HepG2 (cell line): ENCODE measurements at regions not wholly inside any gene's neighbourhood (a gene's known extent, or its start where the extent isn't known, plus 50 kb on each side); places are given as distances from the start of the nearest gene placed in this dataset.

ENCODE experiments used
- ATAC-seq: fragments of 200-7000 bp; cut with Tn5 transposase; 3 replicates; pipeline ENCODE4 v1.9.1; 2020; ENCODE audit warnings: mild to moderate bottlenecking, moderate library complexity
- BruUV-seq: library from RNA; stranded (reverse); fragments of 400-500 nt; replicated peaks from 2 replicates; lab custom pipeline; 2021; lab: Mats Ljungman, UMichigan
- CTCF ChIA-PET: fragments of 300-600 bp; formaldehyde crosslinking; extraction: SDS; loops from one replicate; lab custom pipeline; 2021; ENCODE audit warnings: low total read pairs, inconsistent platforms, low intra/inter-chr PET ratio; lab: Yijun Ruan, JAX
- POLR2A ChIA-PET: fragments of 350-600 bp; sonication (Branson Sonifier 250); formaldehyde crosslinking; loops from one replicate; lab custom pipeline; 2020; ENCODE audit warnings: antibody characterized with exemption, inconsistent platforms; lab: Yijun Ruan, JAX
- DNase-seq: peaks from one replicate; pipeline ENCODE4 v3.0.0-alpha.2; 2015; ENCODE audit warnings: low spot score
- FAIRE-seq: peaks from 3 replicates; lab custom pipeline; 2011; peaks lifted over from hg19 to GRCh38; lab: Jason Lieb, UNC
- H2AFZ ChIP-seq: one replicate; pipeline ENCODE4 v1.6.1; 2011; ENCODE audit warnings: low read length, inconsistent platforms
- H3K27ac ChIP-seq: fragments of 300-600 bp; 3 replicates; pipeline ENCODE4 v1.8.0; 2011; ENCODE audit warnings: mixed run types, mild to moderate bottlenecking, mixed read lengths, low read length, inconsistent platforms; ENCODE audit not compliant: insufficient read depth; ENCODE audit errors: extremely low read length
- H3K27me3 ChIP-seq, 2 experiments: fragments of 200-600 bp in 1 of 2; 2 replicates in 1 of 2; 3 replicates in 1 of 2; pipeline versions ENCODE4 v1.6.0 to v1.8.0; 2011; ENCODE audit warnings: low read length in 2 of 2, mild to moderate bottlenecking in 2 of 2, moderate library complexity in 2 of 2, inconsistent platforms in 1 of 2; ENCODE audit not compliant: insufficient read depth in 2 of 2, control insufficient read depth in 1 of 2
- H3K36me3 ChIP-seq, 2 experiments: fragments of 200-600 bp in 1 of 2; replicated peaks in 1 of 2; 2 replicates in 1 of 2; 3 replicates in 1 of 2; pipeline versions ENCODE4 v1.5.1 to v1.8.0; 2011; ENCODE audit warnings: low read length in 2 of 2, inconsistent platforms in 1 of 2; ENCODE audit not compliant: insufficient read depth in 2 of 2, control insufficient read depth in 1 of 2
- H3K4me1 ChIP-seq: 2 replicates; pipeline ENCODE4 v1.5.1; 2012; ENCODE audit warnings: low read length, inconsistent platforms; ENCODE audit not compliant: insufficient read depth
- H3K4me2 ChIP-seq: 2 replicates; pipeline ENCODE4 v1.6.0; 2011; ENCODE audit warnings: low read depth, low read length, inconsistent platforms
- H3K4me3 ChIP-seq, 3 experiments: fragments of 200-600 bp in 1 of 3; sonication (generic), shearing (Covaris generic) in 1 of 3; replicated peaks in 1 of 3; 2 replicates each; pipeline ENCODE4 v1.5.1; 2011 to 2016; ENCODE audit warnings: low read length in 3 of 3, inconsistent platforms in 2 of 3, low read depth in 2 of 3, mild to moderate bottlenecking in 2 of 3, control low read depth in 1 of 3, mixed read lengths in 1 of 3; ENCODE audit not compliant: insufficient read depth in 1 of 3
- H3K79me2 ChIP-seq: one replicate; pipeline ENCODE4 v1.6.1; 2011; ENCODE audit warnings: low read length, inconsistent platforms; ENCODE audit not compliant: insufficient read depth
- H3K9ac ChIP-seq: 2 replicates; pipeline ENCODE4 v1.6.0; 2011; ENCODE audit warnings: mild to moderate bottlenecking, low read depth, low read length, inconsistent platforms; ENCODE audit not compliant: insufficient read depth
- H3K9me3 ChIP-seq: 2 replicates; pipeline ENCODE4 v1.5.1; 2012; ENCODE audit warnings: mild to moderate bottlenecking, low read length
- H4K20me1 ChIP-seq: 2 replicates; pipeline ENCODE4 v1.6.0; 2011; ENCODE audit warnings: inconsistent platforms, mild to moderate bottlenecking, low read length, moderate library complexity; ENCODE audit not compliant: insufficient read depth
- ATAD3A ChIP-seq: sonication (generic); formaldehyde crosslinking; IDR thresholded peaks from 2 replicates; pipeline ENCODE4 v1.4.0; 2020; ENCODE audit warnings: missing genetic modification reagents
- EZH2 ChIP-seq: conservative IDR thresholded peaks from 2 replicates; pipeline ENCODE4 v1.6.1; 2012; ENCODE audit warnings: mild to moderate bottlenecking, low read depth, low read length, moderate library complexity
- ISL2 ChIP-seq: sonication (generic); formaldehyde crosslinking; IDR thresholded peaks from 2 replicates; pipeline ENCODE4 v1.5.0; 2020; ENCODE audit warnings: missing genetic modification reagents
- SIX4 ChIP-seq: sonication (generic); formaldehyde crosslinking; IDR thresholded peaks from 2 replicates; pipeline ENCODE4 v1.4.0; 2020; ENCODE audit warnings: missing genetic modification reagents
- SSRP1 ChIP-seq: IDR thresholded peaks from 2 replicates; pipeline ENCODE4 v1.6.1; 2016; ENCODE audit warnings: control low read depth
- USF2 ChIP-seq, 2 experiments: sonication (generic) in 1 of 2; formaldehyde crosslinking in 1 of 2; IDR thresholded peaks; 2 replicates each; pipeline versions ENCODE4 v1.5.1 to v1.6.1; 2011 to 2020; ENCODE audit warnings: borderline replicate concordance in 1 of 2, low read depth in 1 of 2, low read length in 1 of 2, mild to moderate bottlenecking in 1 of 2, missing genetic modification reagents in 1 of 2, moderate library complexity in 1 of 2
- ZNF274 ChIP-seq: sonication (generic); formaldehyde crosslinking; IDR thresholded peaks from 2 replicates; pipeline ENCODE4 v1.5.1; 2020; ENCODE audit warnings: mild to moderate bottlenecking, missing genetic modification reagents
- ZNF510 ChIP-seq: sonication (generic); formaldehyde crosslinking; IDR thresholded peaks from 2 replicates; pipeline ENCODE4 v1.4.0; 2020; ENCODE audit warnings: low read depth, mild to moderate bottlenecking, missing genetic modification reagents
- ZNF670 ChIP-seq: sonication (generic); formaldehyde crosslinking; IDR thresholded peaks from 2 replicates; pipeline ENCODE4 v1.8.0; 2022; ENCODE audit warnings: mild to moderate bottlenecking, missing genetic modification reagents, borderline replicate concordance
- ZNF816 ChIP-seq: sonication (generic); formaldehyde crosslinking; IDR thresholded peaks from 2 replicates; pipeline ENCODE4 v1.8.0; 2022; ENCODE audit warnings: missing genetic modification reagents, mild to moderate bottlenecking, borderline replicate concordance
- WGBS: methylation state at CpG from one replicate; pipeline ENCODE4 v1.1.6; 2017; ENCODE audit warnings: low lambda C conversion rate; 5-methylcytosine and 5-hydroxymethylcytosine counted together
- in situ Hi-C: cut with HindIII; loops from 2 replicates; pipeline ENCODE4 v1.10.0; 2017; ENCODE audit warnings: low pct_unique_long_range_greater_than_20kb; ENCODE audit not compliant: extremely low pct_ligation_motif_present
- intact Hi-C: fragments of 100-400 bp; cut with micrococcal nuclease; formaldehyde crosslinking; loops from one replicate; pipeline ENCODE4 v1.10.0; 2022; ENCODE audit not compliant: unreplicated experiment

- TF ChIP-seq ZNF274 (CRISPR knock-in tag) (no peak), SIX4 (CRISPR knock-in tag) (no peak), ATAD3A (CRISPR knock-in tag) (no peak), ZNF670 (no peak), ISL2 (CRISPR knock-in tag) (no peak), ZNF816 (CRISPR knock-in tag) (no peak), ZNF510 (CRISPR knock-in tag) (no peak), USF2 (IDR thresholded peaks at IDR 0.05; ENCODE audit: low read depth, low read length) (no peak), USF2 (CRISPR knock-in tag; IDR thresholded peaks at IDR 0.05; ENCODE audit: borderline replicate concordance) (no peak)
Measured at GRCh38 chr2:238790833-238791230, 57.1 kb upstream of the TWIST2 start (continued).

GRCh38 chr2:238791354-238791753 is 56.5 kb upstream of the TWIST2 start:
- no TSS peak for BruUV-seq
- intact Hi-C loops: no loop called here

More at GRCh38 chr2:238791354-238791753, 56.5 kb upstream of the TWIST2 start:
- no peaks in the 10 kb centered on the region for H3K36me3 ChIP-seq
- 0 out of 2 replicates have a peak, but pooled peaks have one; percentile 56 for TF ChIP-seq EZH2
- no peak for TF ChIP-seq SSRP1 (CRISPR knock-in tag)
- DNase-seq (no peak), ATAC-seq (peak; percentile 30; the same call in 1 of the 3 replicates), FAIRE-seq (no peak)
- no peak overlapping the region for H3K4me2 ChIP-seq
- CTCF ChIA-PET: no interaction called here
- H4K20me1 ChIP-seq: no peaks in the 10 kb centered on the region
- POLR2A ChIA-PET: no interaction called here
- H3K9ac ChIP-seq: no peak overlapping the region
- no peaks in the 10 kb centered on the region for H3K9me3 ChIP-seq
- peaks cover 6 to 49% of the 10 kb centered on the region in 2 experiments; a peak in 4 of 5 replicates for H3K27me3 ChIP-seq
- WGBS: 29% methylated on average over 14 of the region's 14 CpGs
- in situ Hi-C loops: loop anchor here (25.0 kb wide), 1 partner anchor 429 kb away; no protein-coding TSS in a partner anchor
- no peaks in the 10 kb centered on the region for H3K4me1 ChIP-seq
- no peaks in the 10 kb centered on the region for H3K79me2 ChIP-seq
- no peak overlapping the region for H2AFZ ChIP-seq
- H3K4me3 ChIP-seq: no peak overlapping the region
- no peak overlapping the region for H3K27ac ChIP-seq
